Gastroesophageal sphincter (tissue), 3 donors: ENCODE measurements at regions not wholly inside any gene's neighbourhood (a gene's known extent, or its start where the extent isn't known, plus 50 kb on each side); places are given as distances from the start of the nearest gene placed in this dataset.

Source experiments
- POLR2A ChIP-seq, 2 donors: fragments of 450-650 bp; IDR thresholded peaks; one replicate each; pipeline ENCODE4 v1.6.1; 2017; ENCODE audit warnings: antibody characterized with exemption in 2 of 2, mild to moderate bottlenecking in 2 of 2, moderate library complexity in 1 of 2
- TF ChIP-seq, protein P1 (sequence below), 4 experiments: fragments of 200-600 bp in 2 of 4; fragments of 450-650 bp in 2 of 4; sonication (generic) in 1 of 4; IDR thresholded peaks; one replicate each; pipeline ENCODE4 v1.5.1; 2017 to 2019; ENCODE audit warnings: antibody characterized with exemption in 4 of 4, mild to moderate bottlenecking in 2 of 4, moderate library complexity in 2 of 4

DNA sequence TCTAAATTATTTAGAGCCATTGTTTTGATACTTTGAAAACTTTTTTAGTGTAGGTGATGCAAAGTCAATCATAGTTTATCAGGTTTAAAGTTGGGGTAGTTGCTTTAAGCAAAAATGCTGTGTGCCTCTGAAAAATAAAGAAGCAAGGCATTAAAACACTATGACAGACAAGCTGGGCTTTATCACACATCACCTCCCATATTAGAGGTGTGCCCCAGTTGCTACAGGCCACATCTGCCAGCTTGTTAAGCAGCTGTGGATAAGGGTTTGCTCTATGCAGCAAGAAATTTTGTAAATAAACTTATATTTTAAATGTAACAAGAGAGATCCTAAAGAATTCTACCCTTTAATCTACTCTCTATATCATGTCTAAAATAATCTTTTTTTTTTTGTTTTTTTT, 255.8 kb downstream of the B3GLCT start:
- TF ChIP-seq, protein P1, sequence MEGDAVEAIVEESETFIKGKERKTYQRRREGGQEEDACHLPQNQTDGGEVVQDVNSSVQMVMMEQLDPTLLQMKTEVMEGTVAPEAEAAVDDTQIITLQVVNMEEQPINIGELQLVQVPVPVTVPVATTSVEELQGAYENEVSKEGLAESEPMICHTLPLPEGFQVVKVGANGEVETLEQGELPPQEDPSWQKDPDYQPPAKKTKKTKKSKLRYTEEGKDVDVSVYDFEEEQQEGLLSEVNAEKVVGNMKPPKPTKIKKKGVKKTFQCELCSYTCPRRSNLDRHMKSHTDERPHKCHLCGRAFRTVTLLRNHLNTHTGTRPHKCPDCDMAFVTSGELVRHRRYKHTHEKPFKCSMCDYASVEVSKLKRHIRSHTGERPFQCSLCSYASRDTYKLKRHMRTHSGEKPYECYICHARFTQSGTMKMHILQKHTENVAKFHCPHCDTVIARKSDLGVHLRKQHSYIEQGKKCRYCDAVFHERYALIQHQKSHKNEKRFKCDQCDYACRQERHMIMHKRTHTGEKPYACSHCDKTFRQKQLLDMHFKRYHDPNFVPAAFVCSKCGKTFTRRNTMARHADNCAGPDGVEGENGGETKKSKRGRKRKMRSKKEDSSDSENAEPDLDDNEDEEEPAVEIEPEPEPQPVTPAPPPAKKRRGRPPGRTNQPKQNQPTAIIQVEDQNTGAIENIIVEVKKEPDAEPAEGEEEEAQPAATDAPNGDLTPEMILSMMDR (IDR thresholded peaks at IDR 0.05) = no peak
- TF ChIP-seq POLR2A (IDR thresholded peaks at IDR 0.05) = no peak
